ENCODE measurements at regions not wholly inside any gene's neighbourhood (a gene's known extent, or its start where the extent isn't known, plus 50 kb on each side); places are given as distances from the start of the nearest gene placed in this dataset.

- Histone ChIP-seq H3K36me3 (ENCODE audit: control insufficient read depth in 1 of 2, insufficient read depth in 2 of 2, low read length in 1 of 2) (no peaks in the 10 kb centered on the region), H3K4me1 (ENCODE audit: control insufficient read depth in 1 of 2, insufficient read depth in 2 of 2, low read length in 2 of 2) (peaks cover 0 to 2% of the 10 kb centered on the region in 2 donors), H3K9me3 (ENCODE audit: control insufficient read depth, low read length) (no peaks in the 10 kb centered on the region), H3K27ac (ENCODE audit: low read depth in 1 of 2, low read length in 2 of 2) (peak overlapping the region in 1 of 2 donors; percentile 92), H3K4me3 (ENCODE audit: low read length in 2 of 2) (no peak overlapping the region), H3K27me3 (ENCODE audit: control insufficient read depth in 1 of 2, insufficient read depth in 2 of 2, low read length in 1 of 2) (no peaks in the 10 kb centered on the region)
- DNase-seq (no peak), ATAC-seq (ENCODE audit: low FRiP score) (no peak)
- 6% methylated on average over 2 of the region's 2 CpGs; no CpG with 5 or more reads in 1 of the 2 donors for WGBS, 2 donors
- intact Hi-C loops (cut with DNase I) = no loop called here
These were observed 343.3 kb upstream of the TSPY4 start for GRCh38 chrY:8994001-8994400.

GRCh38 chrY:9001231-9001630 is 336.0 kb upstream of the TSPY4 start:
- no peaks in the 10 kb centered on the region for H3K27me3 ChIP-seq (ENCODE audit: control insufficient read depth in 1 of 2, insufficient read depth in 2 of 2, low read length in 1 of 2)
- WGBS, 2 donors = 21% methylated on average over 4 of the region's 4 CpGs; no CpG with 5 or more reads in 1 of the 2 donors
- DNase-seq (no peak), ATAC-seq (ENCODE audit: low FRiP score) (no peak)
- intact Hi-C loops (cut with DNase I) = no loop called here
- H3K27ac ChIP-seq (ENCODE audit: low read depth in 1 of 2, low read length in 2 of 2) = no peak overlapping the region
- H3K4me1 ChIP-seq (ENCODE audit: control insufficient read depth in 1 of 2, insufficient read depth in 2 of 2, low read length in 2 of 2) = no peaks in the 10 kb centered on the region
- H3K36me3 ChIP-seq (ENCODE audit: control insufficient read depth in 1 of 2, insufficient read depth in 2 of 2, low read length in 1 of 2) = no peaks in the 10 kb centered on the region
- no peak overlapping the region for H3K4me3 ChIP-seq (ENCODE audit: low read length in 2 of 2)
- no peaks in the 10 kb centered on the region for H3K9me3 ChIP-seq (ENCODE audit: control insufficient read depth, low read length)

GRCh38 chrY:9003739-9004138 is 333.5 kb upstream of the TSPY4 start:
- Histone ChIP-seq H3K4me3 (ENCODE audit: low read length in 2 of 2) (no peak overlapping the region), H3K36me3 (ENCODE audit: control insufficient read depth in 1 of 2, insufficient read depth in 2 of 2, low read length in 1 of 2) (no peaks in the 10 kb centered on the region), H3K4me1 (ENCODE audit: control insufficient read depth in 1 of 2, insufficient read depth in 2 of 2, low read length in 2 of 2) (no peaks in the 10 kb centered on the region), H3K27me3 (ENCODE audit: control insufficient read depth in 1 of 2, insufficient read depth in 2 of 2, low read length in 1 of 2) (no peaks in the 10 kb centered on the region), H3K9me3 (ENCODE audit: control insufficient read depth, low read length) (no peaks in the 10 kb centered on the region), H3K27ac (ENCODE audit: low read depth in 1 of 2, low read length in 2 of 2) (no peak overlapping the region)
- intact Hi-C loops (cut with DNase I) = no loop called here
- 65% methylated on average over 2 of the region's 2 CpGs; no CpG with 5 or more reads in 1 of the 2 donors for WGBS, 2 donors
- no peak for DNase-seq
- ATAC-seq (ENCODE audit: low FRiP score) = no peak

GRCh38 chrY:9008648-9009047 is 328.6 kb upstream of the TSPY4 start:
- ATAC-seq (ENCODE audit: low FRiP score) (no peak), DNase-seq (no peak)
- no peak overlapping the region for H3K4me3 ChIP-seq (ENCODE audit: low read length in 2 of 2)
- no peak overlapping the region for H3K27ac ChIP-seq (ENCODE audit: low read depth in 1 of 2, low read length in 2 of 2)
- H3K9me3 ChIP-seq (ENCODE audit: control insufficient read depth, low read length) = no peaks in the 10 kb centered on the region
- no peaks in the 10 kb centered on the region for H3K36me3 ChIP-seq (ENCODE audit: control insufficient read depth in 1 of 2, insufficient read depth in 2 of 2, low read length in 1 of 2)
- intact Hi-C loops (cut with DNase I) = no loop called here
- H3K4me1 ChIP-seq (ENCODE audit: control insufficient read depth in 1 of 2, insufficient read depth in 2 of 2, low read length in 2 of 2) = no peaks in the 10 kb centered on the region
- WGBS, 2 donors = 18% methylated on average over 3 of the region's 3 CpGs; no CpG with 5 or more reads in 1 of the 2 donors
- H3K27me3 ChIP-seq (ENCODE audit: control insufficient read depth in 1 of 2, insufficient read depth in 2 of 2, low read length in 1 of 2) = no peaks in the 10 kb centered on the region

- Histone ChIP-seq H3K27ac (ENCODE audit: low read depth in 1 of 2, low read length in 2 of 2) (no peak overlapping the region), H3K27me3 (ENCODE audit: control insufficient read depth in 1 of 2, insufficient read depth in 2 of 2, low read length in 1 of 2) (no peaks in the 10 kb centered on the region), H3K4me3 (ENCODE audit: low read length in 2 of 2) (no peak overlapping the region), H3K9me3 (ENCODE audit: control insufficient read depth, low read length) (no peaks in the 10 kb centered on the region), H3K36me3 (ENCODE audit: control insufficient read depth in 1 of 2, insufficient read depth in 2 of 2, low read length in 1 of 2) (no peaks in the 10 kb centered on the region), H3K4me1 (ENCODE audit: control insufficient read depth in 1 of 2, insufficient read depth in 2 of 2, low read length in 2 of 2) (no peaks in the 10 kb centered on the region)
- intact Hi-C loops (cut with DNase I) = no loop called here
- DNase-seq (no peak), ATAC-seq (ENCODE audit: low FRiP score) (no peak)
- 23% methylated on average over 1 of the region's 1 CpG; no CpG with 5 or more reads in 1 of the 2 donors for WGBS, 2 donors
These were observed 320.3 kb upstream of the TSPY4 start for GRCh38 chrY:9016916-9017315.

GRCh38 chrY:9018401-9018800 is 318.9 kb upstream of the TSPY4 start:
- H3K4me3 ChIP-seq (ENCODE audit: low read length in 2 of 2) = no peak overlapping the region
- H3K36me3 ChIP-seq (ENCODE audit: control insufficient read depth in 1 of 2, insufficient read depth in 2 of 2, low read length in 1 of 2) = no peaks in the 10 kb centered on the region
- ATAC-seq (ENCODE audit: low FRiP score) = no peak
- H3K27me3 ChIP-seq (ENCODE audit: control insufficient read depth in 1 of 2, insufficient read depth in 2 of 2, low read length in 1 of 2) = no peaks in the 10 kb centered on the region
- H3K4me1 ChIP-seq (ENCODE audit: control insufficient read depth in 1 of 2, insufficient read depth in 2 of 2, low read length in 2 of 2) = no peaks in the 10 kb centered on the region
- WGBS, 2 donors = 43% methylated on average over 1 of the region's 1 CpG; no CpG with 5 or more reads in 1 of the 2 donors
- H3K9me3 ChIP-seq (ENCODE audit: control insufficient read depth, low read length) = no peaks in the 10 kb centered on the region
- no peak overlapping the region for H3K27ac ChIP-seq (ENCODE audit: low read depth in 1 of 2, low read length in 2 of 2)
- intact Hi-C loops (cut with DNase I) = no loop called here
- DNase-seq = no peak

- intact Hi-C loops (cut with DNase I) = no loop called here
- 78% methylated on average over 9 of the region's 9 CpGs; no CpG with 5 or more reads in 1 of the 2 donors for WGBS, 2 donors
These were observed 309.4 kb upstream of the TSPY4 start for GRCh38 chrY:9027729-9028375.

GRCh38 chrY:9029929-9030328 is 307.3 kb upstream of the TSPY4 start:
- 57% methylated on average over 1 of the region's 1 CpG; no CpG with 5 or more reads in 1 of the 2 donors for WGBS, 2 donors
- DNase-seq (no peak), ATAC-seq (ENCODE audit: low FRiP score) (no peak)
- peaks cover 1% of the 10 kb centered on the region for H3K9me3 ChIP-seq (ENCODE audit: control insufficient read depth, low read length)
- H3K4me3 ChIP-seq (ENCODE audit: low read length in 2 of 2) = no peak overlapping the region
- no peaks in the 10 kb centered on the region for H3K4me1 ChIP-seq (ENCODE audit: control insufficient read depth in 1 of 2, insufficient read depth in 2 of 2, low read length in 2 of 2)
- H3K36me3 ChIP-seq (ENCODE audit: control insufficient read depth in 1 of 2, insufficient read depth in 2 of 2, low read length in 1 of 2) = no peaks in the 10 kb centered on the region
- intact Hi-C loops (cut with DNase I) = no loop called here
- H3K27ac ChIP-seq (ENCODE audit: low read depth in 1 of 2, low read length in 2 of 2) = no peak overlapping the region
- H3K27me3 ChIP-seq (ENCODE audit: control insufficient read depth in 1 of 2, insufficient read depth in 2 of 2, low read length in 1 of 2) = no peaks in the 10 kb centered on the region

More at GRCh38 chrY:9027729-9028375, 309.4 kb upstream of the TSPY4 start:
- H3K4me1 ChIP-seq (ENCODE audit: control insufficient read depth in 1 of 2, insufficient read depth in 2 of 2, low read length in 2 of 2) = no peaks in the 10 kb centered on the region
- H3K4me3 ChIP-seq (ENCODE audit: low read length in 2 of 2) = no peak overlapping the region
- no peak for DNase-seq
- no peak overlapping the region for H3K27ac ChIP-seq (ENCODE audit: low read depth in 1 of 2, low read length in 2 of 2)
- ATAC-seq (ENCODE audit: low FRiP score) = no peak
- no peaks in the 10 kb centered on the region for H3K27me3 ChIP-seq (ENCODE audit: control insufficient read depth in 1 of 2, insufficient read depth in 2 of 2, low read length in 1 of 2)
- H3K36me3 ChIP-seq (ENCODE audit: control insufficient read depth in 1 of 2, insufficient read depth in 2 of 2, low read length in 1 of 2) = no peaks in the 10 kb centered on the region
- H3K9me3 ChIP-seq (ENCODE audit: control insufficient read depth, low read length) = peaks cover 1% of the 10 kb centered on the region

GRCh38 chrY:9034217-9034616 is 303.0 kb upstream of the TSPY4 start:
- intact Hi-C loops (cut with DNase I) = no loop called here
- no peaks in the 10 kb centered on the region for H3K4me1 ChIP-seq (ENCODE audit: control insufficient read depth in 1 of 2, insufficient read depth in 2 of 2, low read length in 2 of 2)

More at GRCh38 chrY:9034217-9034616, 303.0 kb upstream of the TSPY4 start:
- H3K9me3 ChIP-seq (ENCODE audit: control insufficient read depth, low read length) = no peaks in the 10 kb centered on the region
- WGBS, 2 donors = 63% methylated on average over 3 of the region's 3 CpGs; no CpG with 5 or more reads in 1 of the 2 donors
- H3K27me3 ChIP-seq (ENCODE audit: control insufficient read depth in 1 of 2, insufficient read depth in 2 of 2, low read length in 1 of 2) = no peaks in the 10 kb centered on the region
- H3K36me3 ChIP-seq (ENCODE audit: control insufficient read depth in 1 of 2, insufficient read depth in 2 of 2, low read length in 1 of 2) = no peaks in the 10 kb centered on the region
- no peak overlapping the region for H3K27ac ChIP-seq (ENCODE audit: low read depth in 1 of 2, low read length in 2 of 2)
- no peak for ATAC-seq (ENCODE audit: low FRiP score)
- no peak for DNase-seq
- no peak overlapping the region for H3K4me3 ChIP-seq (ENCODE audit: low read length in 2 of 2)
